Skin of body (tissue), 1 donor: ENCODE measurements at regions not wholly inside any gene's neighbourhood (a gene's known extent, or its start where the extent isn't known, plus 50 kb on each side); places are given as distances from the start of the nearest gene placed in this dataset.

Experiments used
- DNase-seq: peaks from one replicate; lab custom pipeline; 2025; lab: John Stamatoyannopoulos, UW

DNA sequence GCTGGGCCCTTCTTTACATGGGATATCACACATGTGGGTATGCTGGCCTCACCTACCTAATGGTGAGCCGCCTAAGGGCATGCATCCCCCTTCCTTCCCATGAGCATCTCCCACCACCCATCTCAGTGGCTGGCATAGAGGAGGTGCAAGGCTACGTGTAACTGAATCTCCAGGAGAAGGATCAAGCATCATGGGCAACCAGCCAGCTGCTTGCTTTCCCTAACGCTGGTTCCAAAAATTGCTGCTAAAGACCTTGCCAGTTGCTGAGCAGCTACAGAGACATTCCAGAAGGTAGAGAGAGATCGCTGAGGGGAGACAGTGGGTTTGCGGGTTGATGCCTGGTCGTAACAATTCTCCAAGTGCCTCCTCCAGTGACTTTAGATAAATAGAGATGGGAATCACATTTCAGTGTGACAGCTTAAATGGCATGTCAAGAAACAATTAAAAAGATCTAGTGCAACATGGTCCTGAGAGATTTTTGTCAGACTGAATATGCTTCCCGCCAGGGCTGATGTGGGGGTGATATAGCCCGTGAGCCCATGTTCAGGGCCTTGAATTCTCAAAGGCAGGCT lies 378.4 kb upstream of the CDH5 start:
- no peak for DNase-seq

DNA sequence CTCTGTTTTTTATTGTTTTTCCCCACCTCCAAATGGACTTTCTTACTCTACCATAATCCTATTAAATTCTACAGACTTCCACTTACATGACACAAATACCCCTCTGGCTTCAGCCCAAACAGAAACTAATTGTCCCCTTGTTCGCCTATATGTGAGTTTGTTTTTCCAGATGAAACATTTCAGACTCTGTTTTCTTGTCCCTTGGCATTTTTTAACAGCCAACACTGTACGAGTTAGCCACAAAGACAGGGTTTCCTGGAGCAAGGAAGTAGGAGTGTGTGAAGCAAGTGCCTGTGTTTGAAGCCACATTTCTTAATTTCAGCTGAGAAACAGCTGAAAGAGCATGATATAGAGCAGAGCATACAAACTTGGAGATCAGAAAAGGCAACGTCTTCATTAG lies 382.2 kb upstream of the CDH5 start:
- no peak for DNase-seq

DNA sequence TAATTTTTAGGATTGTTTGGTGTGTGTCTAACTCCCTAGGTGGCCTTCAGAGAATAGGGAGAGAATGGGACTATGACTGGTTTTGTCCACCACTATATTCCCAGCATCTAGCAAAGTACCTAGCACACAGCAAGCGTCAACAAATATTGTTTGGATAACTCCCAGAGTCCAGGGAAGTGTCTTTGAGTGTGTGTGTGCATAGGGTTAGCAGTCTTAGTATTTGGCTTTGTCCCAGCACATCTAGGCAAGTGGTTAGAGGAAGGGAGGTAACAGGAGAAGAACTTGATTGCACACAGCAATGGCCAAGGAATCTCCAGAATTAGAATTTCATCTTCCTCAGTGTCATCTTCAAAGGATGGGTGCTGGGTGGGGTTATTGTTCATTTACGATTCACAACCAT lies 385.4 kb upstream of the CDH5 start:
- no peak for DNase-seq

DNA sequence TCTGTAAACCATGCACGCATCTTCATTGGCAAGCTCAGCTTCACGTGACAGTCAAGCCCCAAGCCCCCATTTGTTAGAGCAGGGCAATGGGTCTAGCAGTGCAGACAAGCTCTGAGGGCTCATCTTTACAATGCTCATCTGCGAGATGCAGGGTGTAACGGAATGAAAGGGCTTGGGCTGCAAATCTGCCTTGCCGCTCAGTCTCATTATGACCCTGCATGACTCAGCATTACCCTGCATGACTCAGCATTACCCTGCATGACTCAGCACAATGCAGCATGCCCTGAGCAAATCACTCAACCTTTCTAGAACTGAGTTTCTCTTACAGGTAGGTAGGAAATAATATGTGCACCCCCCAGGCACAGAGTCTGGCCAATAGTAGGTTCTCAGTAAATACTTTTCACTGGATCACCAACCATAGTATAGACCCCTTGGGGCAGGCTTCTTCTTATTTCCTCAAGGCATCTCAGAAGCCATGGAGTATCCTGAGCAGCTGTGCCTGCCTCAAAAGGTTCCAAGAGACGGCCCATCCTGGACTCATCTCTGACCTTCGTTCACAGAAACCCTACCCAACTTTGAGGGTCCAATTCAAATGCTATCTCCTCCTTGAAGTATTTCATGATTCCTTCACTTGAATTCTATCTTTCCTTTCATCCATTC lies 391.3 kb upstream of the CDH5 start:
- DNase-seq, result no peak

DNA sequence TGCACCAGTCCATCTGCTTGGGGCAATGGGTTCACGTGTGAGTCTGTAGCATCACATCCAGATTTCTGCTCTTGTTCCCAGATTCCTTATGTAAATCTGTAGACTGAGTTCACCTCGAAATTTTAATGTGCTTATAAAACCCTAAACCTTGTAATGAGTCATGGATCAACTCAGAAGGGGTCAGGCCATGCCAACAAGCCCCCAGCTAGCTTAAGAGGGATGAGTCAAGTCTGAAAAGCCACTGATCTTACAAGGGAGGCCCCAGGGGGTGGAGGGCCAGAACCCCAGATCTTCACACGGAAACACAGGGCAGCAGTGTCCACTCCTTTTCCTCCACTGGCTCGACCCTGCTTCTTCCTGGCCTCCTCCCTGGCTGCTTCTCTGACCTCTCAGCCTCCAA lies 399.1 kb upstream of the CDH5 start:
- DNase-seq, result no peak

DNA sequence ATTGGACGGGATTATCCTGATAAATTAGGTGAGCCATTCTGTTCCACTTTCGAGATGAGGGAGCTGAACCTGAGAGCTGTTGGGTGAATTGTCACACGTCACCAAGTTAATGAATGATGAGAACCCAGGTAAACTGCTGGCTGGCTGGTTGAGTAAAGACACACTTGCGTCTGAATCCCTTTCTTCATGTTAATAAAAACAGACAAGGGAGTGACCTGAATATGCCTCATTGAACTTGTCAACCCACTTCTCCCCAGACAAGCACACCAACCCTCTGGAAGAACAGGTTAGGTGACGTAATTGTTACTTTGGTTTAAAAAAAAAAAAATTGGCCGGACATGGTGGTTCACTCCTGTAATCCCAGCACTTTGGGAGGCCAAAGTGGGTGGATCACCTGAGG lies 400.9 kb upstream of the CDH5 start:
- DNase-seq, result no peak

DNA sequence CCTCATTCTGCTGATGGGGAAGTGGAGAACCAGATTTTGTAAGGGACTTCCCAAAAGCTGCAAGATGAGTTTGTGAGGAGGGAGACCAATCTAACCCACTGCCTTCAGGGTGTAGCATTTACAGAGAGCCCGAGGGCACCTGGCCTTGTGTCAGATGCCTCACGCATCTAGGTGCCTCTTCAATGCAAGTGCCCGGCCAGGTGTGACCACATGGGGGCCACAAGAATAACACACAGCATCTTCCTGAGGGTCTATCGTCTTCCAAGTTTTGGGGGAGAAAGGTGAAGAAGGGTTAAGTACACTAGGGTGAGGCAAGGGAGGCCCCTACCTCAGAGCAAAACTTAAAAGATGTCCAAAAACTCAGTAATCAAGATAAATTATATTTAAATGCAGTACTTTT lies 401.7 kb upstream of the CDH5 start:
- no peak for DNase-seq

DNA sequence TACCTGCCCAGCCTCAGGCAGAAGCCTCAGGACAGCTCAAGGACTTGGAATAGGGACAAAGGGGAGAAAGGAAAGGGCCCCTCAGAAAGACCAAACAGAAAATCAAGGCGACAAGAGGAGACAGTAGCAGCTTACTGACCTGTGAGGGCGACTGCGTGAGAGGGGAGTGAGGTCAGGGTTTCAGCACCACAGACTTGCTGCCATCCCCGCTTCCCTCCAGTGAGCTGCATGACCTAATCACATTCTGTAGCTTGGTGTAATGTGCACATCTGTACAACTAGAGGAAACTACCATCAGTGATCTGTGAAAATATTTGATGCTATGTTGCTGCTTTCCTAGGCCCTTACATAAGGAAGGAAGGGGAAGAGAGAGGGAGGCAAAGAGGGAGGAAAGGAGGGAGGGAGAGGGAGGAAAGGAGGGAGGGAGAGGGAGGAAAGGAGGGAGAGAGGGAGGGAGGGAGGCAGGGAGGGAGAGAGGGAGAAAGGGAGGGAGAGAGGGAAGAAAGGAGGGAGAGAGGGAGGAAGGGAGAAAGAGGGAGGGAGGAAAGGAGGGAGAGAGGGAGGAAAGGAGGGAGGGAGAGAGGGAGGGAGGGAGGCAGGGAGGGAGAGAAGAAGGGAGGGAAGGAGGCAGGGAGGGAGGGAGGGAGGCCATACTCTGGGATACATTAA lies 404.9 kb upstream of the CDH5 start:
- DNase-seq, result no peak

DNA sequence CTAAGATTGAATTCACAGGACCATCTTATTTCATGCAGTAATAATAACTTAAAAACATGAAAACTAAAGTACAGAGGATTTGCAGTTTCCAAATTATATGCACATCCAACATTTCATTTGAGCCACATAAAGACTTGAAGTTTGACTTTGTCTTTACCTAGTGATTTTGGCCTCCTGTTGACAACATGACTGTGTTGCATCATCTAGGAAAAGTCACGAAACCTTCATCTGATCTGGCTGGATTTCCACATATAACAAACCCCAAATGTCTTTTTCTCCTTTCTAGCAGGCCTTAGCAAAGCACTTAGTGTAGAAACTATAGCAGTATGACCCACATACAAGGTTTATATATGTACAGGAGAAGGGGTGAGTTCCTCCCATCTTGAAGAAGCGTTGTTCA lies 406.5 kb upstream of the CDH5 start:
- peak; percentile 3 for DNase-seq

DNA sequence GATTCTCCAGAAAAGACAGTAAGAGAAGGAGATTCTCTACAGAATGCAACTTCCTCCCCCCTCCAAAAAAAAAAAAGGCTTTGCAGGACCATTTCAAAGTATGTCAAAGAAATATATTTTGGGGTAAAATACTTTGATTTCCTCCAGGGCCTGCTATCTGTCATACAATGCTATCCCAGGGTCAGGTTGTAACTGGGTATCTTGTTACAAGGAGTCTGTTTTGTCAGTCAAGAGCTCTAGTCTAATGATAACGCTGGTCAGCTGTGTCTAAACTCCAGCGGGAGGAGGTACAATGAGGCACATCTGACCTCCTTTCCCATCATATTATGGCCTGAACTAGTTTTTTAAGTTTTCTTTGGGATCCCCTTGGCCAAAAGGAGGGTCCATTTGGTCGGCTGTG lies 408.4 kb upstream of the CDH5 start:
- no peak for DNase-seq

DNA sequence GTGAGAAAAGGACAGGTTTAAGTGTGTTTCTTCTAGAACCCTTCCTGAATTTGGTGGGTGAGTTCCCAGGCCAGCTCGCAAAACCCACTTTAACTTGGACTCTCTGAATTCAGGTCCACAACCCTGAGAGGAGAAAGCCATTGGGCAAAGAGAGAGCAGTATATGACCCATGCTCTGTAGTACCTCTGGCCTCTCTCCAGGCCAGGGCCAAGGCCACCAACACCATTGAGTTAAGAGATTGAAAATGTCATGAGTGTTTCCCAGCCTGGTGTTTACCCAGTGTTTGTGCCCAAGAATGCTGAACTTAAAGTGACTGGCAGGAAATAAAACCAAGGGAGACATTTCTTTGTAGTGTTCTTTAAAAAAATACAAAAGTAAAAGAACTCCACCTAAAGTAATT lies 410.4 kb upstream of the CDH5 start:
- no peak for DNase-seq

DNA sequence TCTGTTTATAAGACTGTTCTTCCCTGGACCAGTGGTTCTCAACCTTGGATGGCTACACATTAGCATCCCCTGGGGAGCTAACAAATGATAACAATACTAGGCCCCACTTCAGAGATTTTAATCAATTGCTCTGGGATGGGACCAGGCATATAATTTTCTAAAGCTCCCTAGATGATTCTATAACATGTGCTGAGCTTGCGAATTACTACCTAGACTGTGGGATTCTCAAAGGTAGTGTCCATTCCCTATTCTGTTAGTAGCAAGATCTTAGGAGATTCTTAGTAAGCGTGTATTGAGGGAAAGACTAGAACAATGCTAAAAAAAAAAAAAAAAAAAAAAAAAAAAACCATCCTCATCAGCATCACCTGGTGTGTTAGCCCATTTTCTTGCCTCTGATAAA lies 412.0 kb upstream of the CDH5 start:
- DNase-seq, result no peak

DNA sequence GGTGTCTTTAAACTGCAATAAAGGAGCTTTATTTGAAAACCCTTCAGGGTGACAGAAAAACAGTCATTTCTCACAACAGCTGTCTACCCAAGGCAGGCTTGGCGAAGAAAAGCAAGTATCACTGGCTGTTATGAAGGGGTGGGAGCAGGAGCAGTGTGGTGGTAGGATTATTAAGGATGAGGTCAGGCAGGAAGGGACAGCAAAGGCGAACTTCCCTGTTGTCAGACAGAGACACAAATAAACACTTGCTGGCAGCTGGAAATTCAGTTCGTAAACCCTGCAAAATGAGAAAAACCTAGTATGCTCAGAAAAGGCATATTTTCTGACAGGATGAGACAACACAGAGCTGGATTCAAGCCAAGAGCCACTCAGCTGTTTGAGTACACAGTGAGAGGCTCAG lies 416.3 kb upstream of the CDH5 start:
- no peak for DNase-seq

DNA sequence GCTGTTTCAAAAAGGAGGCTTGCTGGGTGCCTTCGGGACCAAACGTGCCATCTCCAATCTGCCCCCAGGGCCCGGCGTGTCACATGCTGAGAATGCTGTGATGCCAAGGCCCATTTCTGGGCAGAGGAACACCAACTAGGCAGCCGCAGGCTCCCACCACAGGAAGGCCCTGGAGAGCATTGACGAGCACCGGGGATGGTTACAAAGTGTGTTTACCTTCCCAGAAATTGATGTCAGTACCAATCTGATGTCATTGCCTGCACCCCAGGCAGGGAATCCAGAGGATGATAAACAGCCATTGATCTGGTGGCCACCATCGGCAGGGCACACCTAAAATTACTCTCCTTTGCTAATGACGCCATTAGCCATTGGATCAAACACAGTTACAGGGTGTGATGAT lies 418.1 kb upstream of the CDH5 start:
- DNase-seq, result no peak

DNA sequence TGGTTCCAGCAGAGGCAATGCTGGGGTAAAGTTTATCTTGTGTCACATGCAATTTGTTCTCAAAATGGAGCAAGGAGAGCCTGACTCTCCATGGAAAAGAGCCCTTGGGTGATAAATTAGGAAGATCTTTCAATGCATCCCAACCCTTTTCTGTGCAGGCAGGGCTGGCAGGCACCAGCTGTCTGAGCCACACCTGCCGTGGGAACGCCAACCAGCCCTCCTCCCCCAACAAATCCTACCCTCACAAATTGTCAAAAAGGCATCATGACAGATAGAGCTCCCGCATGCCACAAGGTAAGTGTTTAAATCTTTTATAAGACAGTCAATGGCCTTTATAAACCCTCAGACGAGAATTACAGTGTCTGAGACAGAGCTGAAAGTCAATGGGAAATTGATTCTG lies 418.5 kb upstream of the CDH5 start:
- DNase-seq, result no peak

DNA sequence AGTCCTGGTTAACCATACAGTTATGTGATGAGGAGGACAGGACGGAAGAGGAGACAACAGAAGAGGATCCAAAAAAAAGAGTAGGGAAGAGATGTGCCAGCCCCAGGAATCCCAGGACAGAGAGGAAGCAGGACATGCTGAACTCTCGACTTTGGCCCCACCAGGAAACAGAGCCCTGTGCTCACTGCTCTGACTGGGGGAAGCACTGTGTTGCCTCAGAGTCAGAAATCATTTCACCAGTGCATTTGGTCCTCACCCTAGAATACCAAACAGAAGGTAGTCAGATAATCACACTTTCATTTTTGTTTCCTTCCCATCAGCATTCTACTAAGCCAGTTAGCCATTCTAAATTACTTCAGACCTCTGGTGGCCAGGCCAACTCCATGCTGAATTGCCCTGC lies 421.0 kb upstream of the CDH5 start:
- no peak for DNase-seq

DNA sequence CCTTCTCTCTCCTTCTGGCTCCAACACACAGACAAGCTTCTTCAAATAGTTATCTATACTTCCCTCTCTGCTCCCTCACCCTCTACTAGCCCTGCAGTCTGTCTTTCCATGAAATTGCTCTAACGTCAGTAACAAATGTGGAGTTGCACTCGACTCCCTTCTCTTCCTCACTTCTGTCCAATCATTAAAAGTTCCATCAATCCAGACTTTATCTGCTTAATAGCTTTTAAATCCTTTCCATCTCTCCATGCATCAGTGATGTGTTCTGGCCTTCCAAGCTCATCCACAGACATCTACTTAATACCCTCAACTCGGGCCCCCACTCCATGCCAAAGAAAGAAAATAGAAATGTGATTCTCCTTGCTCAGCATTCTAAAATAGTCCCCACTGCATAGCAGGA lies 422.1 kb upstream of the CDH5 start:
- DNase-seq, result no peak

DNA sequence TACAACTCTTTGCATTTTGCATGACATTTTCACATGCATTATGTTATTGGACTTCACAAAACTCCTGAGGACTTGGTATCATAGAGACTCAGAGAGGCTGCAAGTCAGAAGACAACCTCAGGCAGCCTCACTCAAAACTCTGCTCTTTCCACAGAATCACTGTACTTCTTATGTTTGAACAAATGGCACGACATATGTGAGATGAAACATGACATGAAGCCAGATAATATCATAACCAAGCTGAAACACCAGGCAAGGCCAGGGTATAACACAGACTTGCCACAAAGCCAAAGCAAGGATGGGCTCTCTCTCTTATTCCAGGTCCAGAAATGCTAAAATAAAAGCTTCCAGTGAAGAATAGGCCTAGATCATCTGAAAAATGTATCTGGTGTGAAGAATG lies 425.8 kb upstream of the CDH5 start:
- DNase-seq, result no peak

DNA sequence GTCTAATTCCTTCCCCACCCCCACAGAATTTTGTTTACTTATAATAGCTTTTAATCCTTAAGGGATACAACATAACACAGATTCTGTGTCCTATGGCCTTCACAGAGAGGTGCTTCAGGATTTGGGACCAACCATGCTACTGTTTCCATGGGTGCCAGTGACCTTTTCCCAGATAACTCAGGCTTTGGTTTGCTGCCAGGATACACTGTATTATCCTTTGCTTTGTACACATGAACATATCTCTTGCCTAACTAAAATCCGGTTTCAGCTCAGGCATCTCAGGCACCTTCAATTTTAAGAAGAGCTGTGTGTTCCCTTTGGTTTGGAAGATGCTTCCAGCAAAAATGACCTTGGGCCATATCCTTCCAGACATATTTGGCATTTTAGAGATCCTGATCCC lies 428.4 kb upstream of the CDH5 start:
- DNase-seq, result no peak

DNA sequence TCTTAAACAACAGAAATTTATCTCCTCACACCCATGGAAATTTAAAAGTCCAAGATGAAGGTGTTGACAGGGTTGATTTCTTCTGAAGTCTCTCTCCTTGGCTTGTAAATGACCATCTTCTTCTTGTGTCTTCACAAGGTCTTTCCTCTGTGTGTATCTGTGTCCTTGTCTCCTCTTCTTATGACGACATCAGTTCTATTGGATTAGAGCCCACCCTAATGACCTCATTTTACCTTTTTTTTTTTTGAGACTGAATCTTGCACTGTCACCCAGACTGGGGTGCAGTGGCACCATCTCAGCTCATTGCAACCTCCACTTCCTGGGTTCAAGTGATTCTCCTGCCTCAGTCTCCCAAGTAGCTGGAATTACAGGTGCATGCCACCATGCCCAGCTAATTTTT lies 429.0 kb upstream of the CDH5 start:
- no peak for DNase-seq

DNA sequence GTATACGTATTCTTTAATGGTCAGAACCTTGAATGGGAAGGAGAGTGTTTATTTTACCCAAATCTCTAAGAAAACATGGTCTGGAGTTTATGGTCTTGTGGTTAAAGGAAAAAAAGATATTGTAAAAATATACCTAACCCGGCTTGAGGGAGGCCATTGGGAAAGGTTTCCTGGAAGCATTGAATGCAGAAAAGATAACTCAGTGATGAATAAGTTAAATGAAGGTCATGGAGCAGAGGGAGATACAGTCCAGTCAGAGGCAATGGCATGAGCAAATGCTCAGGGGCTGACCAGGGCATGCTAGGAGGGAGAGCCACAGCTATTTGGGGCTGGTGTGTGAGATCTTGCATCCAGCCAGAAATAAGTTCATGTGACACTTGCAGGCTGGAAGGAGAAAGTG lies 430.4 kb upstream of the CDH5 start:
- no peak for DNase-seq

DNA sequence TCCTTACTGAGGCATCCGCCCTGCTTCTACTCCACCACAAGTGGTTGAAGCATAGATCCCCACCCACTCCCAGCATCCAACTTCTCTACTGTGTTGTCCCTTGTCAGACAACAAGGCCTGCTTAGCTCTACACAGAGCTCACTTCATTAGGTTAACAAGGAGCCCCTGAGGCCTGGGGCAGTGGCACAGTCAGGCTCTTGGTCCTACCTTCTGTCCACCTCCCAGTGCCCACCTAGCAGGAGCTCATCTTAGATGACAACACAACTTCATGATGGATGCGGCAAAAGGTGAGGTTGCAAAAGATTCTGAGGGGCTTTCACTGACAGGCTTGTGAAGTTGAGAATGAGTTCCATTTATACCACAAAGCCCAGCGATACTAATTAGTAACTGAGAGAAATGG lies 432.0 kb upstream of the CDH5 start:
- no peak for DNase-seq

DNA sequence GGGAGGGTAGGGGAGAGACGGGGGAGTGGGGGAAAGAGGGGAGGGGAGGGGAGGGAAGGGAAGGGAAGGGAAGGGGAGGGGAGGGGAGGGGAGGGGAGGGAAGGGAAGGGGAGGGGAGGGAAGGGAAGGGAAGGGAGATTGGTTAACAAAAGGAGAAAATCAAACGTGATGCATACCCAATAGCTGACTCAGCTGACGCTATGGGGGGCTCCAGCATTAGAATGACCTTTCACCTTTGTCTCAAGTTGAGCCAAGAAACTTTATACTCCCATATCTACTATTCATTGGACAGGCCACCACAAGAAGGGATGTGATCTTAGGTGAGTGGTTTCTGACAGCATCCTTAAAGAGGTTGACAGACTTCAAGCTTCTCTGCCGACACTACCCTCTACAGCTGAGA lies 432.8 kb upstream of the CDH5 start:
- no peak for DNase-seq
